ENCODE measurements at regions not wholly inside any gene's neighbourhood (a gene's known extent, or its start where the extent isn't known, plus 50 kb on each side); places are given as distances from the start of the nearest gene placed in this dataset.
"Not testable (repeated sequence)": the region's sequence is repeated elsewhere in the genome, so short reads cannot be mapped to it uniquely, and the experiment has no call there.

GRCh38 chr7:109391240-109391639 is 821.6 kb downstream of the DNAJB9 start:
- no peaks in the 10 kb centered on the region for H3K9me3 ChIP-seq (ENCODE audit: control insufficient read depth, insufficient read depth, low read length)
- H3K4me3 ChIP-seq (ENCODE audit: low read length), result no peak overlapping the region
- H3K27ac ChIP-seq (ENCODE audit: low read length), result no peak overlapping the region
- DNase-seq (ENCODE audit: low read depth, low spot score), result no peak
- H3K4me1 ChIP-seq (ENCODE audit: control insufficient read depth, insufficient read depth, low read length), result no peaks in the 10 kb centered on the region
- H3K27me3 ChIP-seq (ENCODE audit: control insufficient read depth, insufficient read depth, low read length), result no peaks in the 10 kb centered on the region
- no peaks in the 10 kb centered on the region for H3K36me3 ChIP-seq (ENCODE audit: control insufficient read depth, insufficient read depth, low read length)
- WGBS (ENCODE audit: insufficient coverage, insufficient read length), result no CpG with 5 or more reads among the region's 3 CpGs

DNA sequence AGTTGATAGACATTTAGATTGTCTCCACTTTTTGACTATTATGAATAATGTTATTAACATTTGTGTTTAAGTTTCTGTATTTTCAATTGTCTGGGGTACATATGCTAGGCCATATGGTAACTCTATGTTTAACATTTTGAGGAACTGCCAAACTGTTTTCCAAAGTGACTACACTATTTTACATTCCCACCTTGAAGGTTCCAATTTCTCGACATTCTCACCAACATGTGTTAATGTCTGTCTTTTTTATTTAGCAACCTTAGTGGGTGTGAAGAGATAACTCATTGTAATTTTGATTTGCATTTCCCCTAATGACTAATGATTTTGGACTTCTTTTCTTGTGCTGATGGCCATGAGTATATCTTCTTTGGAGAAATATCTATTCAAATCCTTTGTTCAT is 832.4 kb downstream of the DNAJB9 start:
- H3K4me3 ChIP-seq (ENCODE audit: low read length), result no peak overlapping the region

DNA sequence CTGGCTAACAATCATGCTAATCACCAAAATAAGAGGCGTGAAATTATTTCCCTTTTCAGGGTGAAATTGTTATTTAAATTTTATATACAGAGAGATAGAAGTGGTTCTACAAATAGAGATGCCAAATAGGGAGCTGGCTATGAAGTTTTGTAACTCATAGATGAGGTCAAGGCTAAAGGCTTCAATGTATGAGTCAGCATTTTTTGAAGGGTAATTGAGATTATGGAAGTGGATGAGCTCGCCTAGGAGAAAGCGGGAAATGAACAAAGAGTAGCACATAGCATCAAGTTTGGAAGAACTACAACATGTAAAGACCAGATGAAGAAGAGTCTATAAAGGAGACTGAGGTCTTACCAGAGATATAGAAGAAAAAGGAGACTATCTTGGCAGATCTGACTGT is 838.1 kb downstream of the DNAJB9 start:
- no CpG with 5 or more reads among the region's 3 CpGs for WGBS (ENCODE audit: insufficient coverage, insufficient read length)
- H3K27ac ChIP-seq (ENCODE audit: low read length), result no peak overlapping the region
- no peak for DNase-seq (ENCODE audit: low read depth, low spot score)
- no peaks in the 10 kb centered on the region for H3K36me3 ChIP-seq (ENCODE audit: control insufficient read depth, insufficient read depth, low read length)
- no peaks in the 10 kb centered on the region for H3K4me1 ChIP-seq (ENCODE audit: control insufficient read depth, insufficient read depth, low read length)
- H3K9me3 ChIP-seq (ENCODE audit: control insufficient read depth, insufficient read depth, low read length), result no peaks in the 10 kb centered on the region
- no peak overlapping the region for H3K4me3 ChIP-seq (ENCODE audit: low read length)
- no peaks in the 10 kb centered on the region for H3K27me3 ChIP-seq (ENCODE audit: control insufficient read depth, insufficient read depth, low read length)

More for the DNA sequence above, 832.4 kb downstream of the DNAJB9 start:
- no peaks in the 10 kb centered on the region for H3K9me3 ChIP-seq (ENCODE audit: control insufficient read depth, insufficient read depth, low read length)
- H3K36me3 ChIP-seq (ENCODE audit: control insufficient read depth, insufficient read depth, low read length), result no peaks in the 10 kb centered on the region
- no peak overlapping the region for H3K27ac ChIP-seq (ENCODE audit: low read length)
- no peaks in the 10 kb centered on the region for H3K27me3 ChIP-seq (ENCODE audit: control insufficient read depth, insufficient read depth, low read length)
- no CpG with 5 or more reads among the region's 1 CpG for whole genome bisulfite sequencing (ENCODE audit: insufficient coverage, insufficient read length)
- no peaks in the 10 kb centered on the region for H3K4me1 ChIP-seq (ENCODE audit: control insufficient read depth, insufficient read depth, low read length)
- DNase-seq (ENCODE audit: low read depth, low spot score), result no peak

- Histone ChIP-seq H3K4me3 (ENCODE audit: low read length) (no peak overlapping the region), H3K36me3 (ENCODE audit: control insufficient read depth, insufficient read depth, low read length) (no peaks in the 10 kb centered on the region), H3K27me3 (ENCODE audit: control insufficient read depth, insufficient read depth, low read length) (no peaks in the 10 kb centered on the region), H3K27ac (ENCODE audit: low read length) (no peak overlapping the region), H3K9me3 (ENCODE audit: control insufficient read depth, insufficient read depth, low read length) (no peaks in the 10 kb centered on the region), H3K4me1 (ENCODE audit: control insufficient read depth, insufficient read depth, low read length) (no peaks in the 10 kb centered on the region)
- no CpG with 5 or more reads among the region's 2 CpGs for WGBS (ENCODE audit: insufficient coverage, insufficient read length)
- DNase-seq (ENCODE audit: low read depth, low spot score), result no peak
Observed at GRCh38 chr7:109437957-109438356, 868.3 kb downstream of the DNAJB9 start.

GRCh38 chr7:109449760-109450159 is 880.1 kb downstream of the DNAJB9 start:
- Histone ChIP-seq H3K27ac (ENCODE audit: low read length) (no peak overlapping the region), H3K4me3 (ENCODE audit: low read length) (no peak overlapping the region), H3K9me3 (ENCODE audit: control insufficient read depth, insufficient read depth, low read length) (no peaks in the 10 kb centered on the region), H3K36me3 (ENCODE audit: control insufficient read depth, insufficient read depth, low read length) (no peaks in the 10 kb centered on the region), H3K27me3 (ENCODE audit: control insufficient read depth, insufficient read depth, low read length) (no peaks in the 10 kb centered on the region), H3K4me1 (ENCODE audit: control insufficient read depth, insufficient read depth, low read length) (no peaks in the 10 kb centered on the region)
- no peak for DNase-seq (ENCODE audit: low read depth, low spot score)
- no CpG with 5 or more reads among the region's 1 CpG for WGBS (ENCODE audit: insufficient coverage, insufficient read length)

- no peaks in the 10 kb centered on the region for H3K27me3 ChIP-seq (ENCODE audit: control insufficient read depth, insufficient read depth, low read length)
- no peak overlapping the region for H3K27ac ChIP-seq (ENCODE audit: low read length)
- WGBS (ENCODE audit: insufficient coverage, insufficient read length), result no CpG with 5 or more reads among the region's 3 CpGs
- no peak overlapping the region for H3K4me3 ChIP-seq (ENCODE audit: low read length)
- H3K36me3 ChIP-seq (ENCODE audit: control insufficient read depth, insufficient read depth, low read length), result no peaks in the 10 kb centered on the region
- H3K9me3 ChIP-seq (ENCODE audit: control insufficient read depth, insufficient read depth, low read length), result no peaks in the 10 kb centered on the region
- H3K4me1 ChIP-seq (ENCODE audit: control insufficient read depth, insufficient read depth, low read length), result no peaks in the 10 kb centered on the region
- DNase-seq (ENCODE audit: low read depth, low spot score), result peak; percentile 20
Observed at GRCh38 chr7:109456116-109456515, 886.4 kb downstream of the DNAJB9 start.

DNA sequence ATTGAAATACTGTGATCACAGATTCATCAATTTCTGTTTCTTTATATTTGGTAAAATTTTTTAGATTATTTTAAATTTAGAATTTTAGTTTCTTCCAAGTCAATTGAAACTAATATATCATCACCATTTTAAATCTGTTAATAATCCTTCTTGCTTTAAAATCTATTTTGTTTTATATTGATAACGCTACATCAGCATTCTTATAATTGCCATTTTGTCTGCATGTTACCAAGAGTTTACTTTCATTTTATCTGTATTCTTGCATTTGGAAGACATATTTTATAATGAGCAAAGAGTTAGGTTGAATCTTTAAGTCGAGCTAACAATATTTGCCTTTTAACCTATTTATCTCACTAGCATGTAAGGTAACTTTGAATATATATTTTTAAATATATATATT is 890.6 kb downstream of the DNAJB9 start:
- Histone ChIP-seq H3K27me3 (ENCODE audit: control insufficient read depth, insufficient read depth, low read length) (no peaks in the 10 kb centered on the region), H3K9me3 (ENCODE audit: control insufficient read depth, insufficient read depth, low read length) (no peaks in the 10 kb centered on the region), H3K4me3 (ENCODE audit: low read length) (no peak overlapping the region), H3K27ac (ENCODE audit: low read length) (no peak overlapping the region), H3K4me1 (ENCODE audit: control insufficient read depth, insufficient read depth, low read length) (no peaks in the 10 kb centered on the region), H3K36me3 (ENCODE audit: control insufficient read depth, insufficient read depth, low read length) (no peaks in the 10 kb centered on the region)
- no CpG with 5 or more reads among the region's 2 CpGs for WGBS (ENCODE audit: insufficient coverage, insufficient read length)
- DNase-seq (ENCODE audit: low read depth, low spot score), result no peak

DNA sequence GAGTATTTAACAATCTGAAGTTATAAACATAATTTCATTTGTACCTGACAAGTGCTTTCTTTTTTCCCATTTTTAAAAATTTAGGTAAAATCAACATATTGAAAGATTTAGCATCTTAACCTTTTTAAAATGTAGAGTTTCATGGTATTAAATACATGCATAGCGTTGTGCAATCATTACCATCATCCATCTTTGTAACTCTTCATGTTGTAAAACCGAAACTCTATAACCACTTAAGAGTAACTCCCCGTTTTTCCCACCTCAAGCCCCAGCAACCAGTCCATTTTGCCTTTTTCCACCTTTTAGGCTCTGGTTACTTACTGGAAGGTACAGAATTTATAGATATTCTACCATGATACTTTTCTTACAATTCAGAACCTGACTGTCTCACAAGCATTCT is 892.5 kb downstream of the DNAJB9 start:
- no peak for DNase-seq (ENCODE audit: low read depth, low spot score)
- H3K36me3 ChIP-seq (ENCODE audit: control insufficient read depth, insufficient read depth, low read length), result no peaks in the 10 kb centered on the region
- H3K27ac ChIP-seq (ENCODE audit: low read length), result no peak overlapping the region
- no peak overlapping the region for H3K4me3 ChIP-seq (ENCODE audit: low read length)
- H3K27me3 ChIP-seq (ENCODE audit: control insufficient read depth, insufficient read depth, low read length), result no peaks in the 10 kb centered on the region
- WGBS (ENCODE audit: insufficient coverage, insufficient read length), result no CpG with 5 or more reads among the region's 3 CpGs
- no peaks in the 10 kb centered on the region for H3K4me1 ChIP-seq (ENCODE audit: control insufficient read depth, insufficient read depth, low read length)
- no peaks in the 10 kb centered on the region for H3K9me3 ChIP-seq (ENCODE audit: control insufficient read depth, insufficient read depth, low read length)

DNA sequence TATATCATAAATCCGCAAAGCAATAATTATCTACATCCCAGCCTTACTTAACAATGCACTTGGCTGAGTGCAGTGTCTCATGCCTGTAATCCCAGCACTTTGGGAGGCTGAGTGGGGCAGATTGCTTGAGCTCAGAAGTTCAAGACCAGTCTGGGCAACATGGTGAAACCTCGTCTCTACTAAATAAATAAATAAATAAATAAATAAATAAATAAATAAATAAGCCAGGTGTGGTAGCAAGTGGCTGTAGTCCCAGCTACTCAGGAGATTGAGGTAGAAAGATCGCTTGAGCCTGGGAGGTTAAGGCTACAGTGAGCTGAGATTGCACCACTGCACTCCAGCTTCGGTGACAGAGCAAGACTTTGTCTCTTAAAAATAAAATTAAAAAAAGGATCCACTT is 898.1 kb downstream of the DNAJB9 start:
- WGBS (ENCODE audit: insufficient coverage, insufficient read length), result no CpG with 5 or more reads among the region's 4 CpGs
- not testable (repeated sequence) for H3K4me1 ChIP-seq (ENCODE audit: control insufficient read depth, insufficient read depth, low read length); H3K36me3 ChIP-seq (ENCODE audit: control insufficient read depth, insufficient read depth, low read length); H3K4me3 ChIP-seq (ENCODE audit: low read length); H3K27me3 ChIP-seq (ENCODE audit: control insufficient read depth, insufficient read depth, low read length); DNase-seq (ENCODE audit: low read depth, low spot score); H3K27ac ChIP-seq (ENCODE audit: low read length); H3K9me3 ChIP-seq (ENCODE audit: control insufficient read depth, insufficient read depth, low read length)

DNA sequence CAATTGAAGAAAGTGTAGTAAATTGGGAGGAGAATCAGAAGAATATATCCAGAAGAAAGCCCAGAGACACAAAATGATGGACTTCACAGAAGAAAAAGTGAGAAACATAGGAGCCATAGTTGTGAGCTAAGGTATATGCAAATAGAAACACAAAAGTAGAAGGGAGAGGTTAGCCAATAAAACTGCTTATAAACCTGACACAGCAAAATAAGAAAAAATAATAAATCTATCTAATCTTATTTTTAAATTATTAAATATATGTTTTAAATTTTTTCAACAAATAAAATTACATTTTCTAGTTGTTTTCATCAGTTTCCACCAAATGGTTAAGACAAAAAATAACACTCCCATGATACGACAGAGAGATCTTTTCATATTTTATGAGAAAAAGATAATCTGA is 903.5 kb downstream of the DNAJB9 start:
- Histone ChIP-seq H3K27ac (ENCODE audit: low read length) (no peak overlapping the region), H3K4me3 (ENCODE audit: low read length) (no peak overlapping the region), H3K4me1 (ENCODE audit: control insufficient read depth, insufficient read depth, low read length) (no peaks in the 10 kb centered on the region), H3K9me3 (ENCODE audit: control insufficient read depth, insufficient read depth, low read length) (no peaks in the 10 kb centered on the region), H3K27me3 (ENCODE audit: control insufficient read depth, insufficient read depth, low read length) (no peaks in the 10 kb centered on the region), H3K36me3 (ENCODE audit: control insufficient read depth, insufficient read depth, low read length) (no peaks in the 10 kb centered on the region)
- WGBS (ENCODE audit: insufficient coverage, insufficient read length), result no CpG with 5 or more reads among the region's 1 CpG
- DNase-seq (ENCODE audit: low read depth, low spot score), result no peak

DNA sequence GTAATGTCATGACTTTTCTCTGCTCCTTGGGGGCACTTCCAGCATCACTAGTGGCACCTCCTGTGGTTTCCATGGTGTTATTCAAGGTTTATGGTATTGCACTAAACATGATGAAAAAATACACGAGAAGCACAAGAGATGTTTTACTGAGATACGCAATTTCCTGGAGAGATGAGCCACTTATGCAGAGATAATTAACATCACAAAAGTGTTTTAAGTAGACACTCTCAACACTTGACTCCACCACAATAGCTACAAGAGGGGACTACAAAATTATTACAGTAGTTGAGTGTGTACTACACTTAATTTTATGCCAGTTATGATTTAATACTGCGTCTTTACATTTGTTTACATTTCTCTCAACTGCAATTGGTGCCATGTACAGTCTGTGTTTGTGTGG is 906.7 kb downstream of the DNAJB9 start:
- DNase-seq (ENCODE audit: low read depth, low spot score), result no peak
- Histone ChIP-seq H3K9me3 (ENCODE audit: control insufficient read depth, insufficient read depth, low read length) (no peaks in the 10 kb centered on the region), H3K4me3 (ENCODE audit: low read length) (no peak overlapping the region), H3K27ac (ENCODE audit: low read length) (no peak overlapping the region), H3K27me3 (ENCODE audit: control insufficient read depth, insufficient read depth, low read length) (no peaks in the 10 kb centered on the region), H3K36me3 (ENCODE audit: control insufficient read depth, insufficient read depth, low read length) (no peaks in the 10 kb centered on the region), H3K4me1 (ENCODE audit: control insufficient read depth, insufficient read depth, low read length) (no peaks in the 10 kb centered on the region)
- no CpG with 5 or more reads among the region's 3 CpGs for WGBS (ENCODE audit: insufficient coverage, insufficient read length)
